ENCODE measurements at regions not wholly inside any gene's neighbourhood (a gene's known extent, or its start where the extent isn't known, plus 50 kb on each side); places are given as distances from the start of the nearest gene placed in this dataset.

DNA sequence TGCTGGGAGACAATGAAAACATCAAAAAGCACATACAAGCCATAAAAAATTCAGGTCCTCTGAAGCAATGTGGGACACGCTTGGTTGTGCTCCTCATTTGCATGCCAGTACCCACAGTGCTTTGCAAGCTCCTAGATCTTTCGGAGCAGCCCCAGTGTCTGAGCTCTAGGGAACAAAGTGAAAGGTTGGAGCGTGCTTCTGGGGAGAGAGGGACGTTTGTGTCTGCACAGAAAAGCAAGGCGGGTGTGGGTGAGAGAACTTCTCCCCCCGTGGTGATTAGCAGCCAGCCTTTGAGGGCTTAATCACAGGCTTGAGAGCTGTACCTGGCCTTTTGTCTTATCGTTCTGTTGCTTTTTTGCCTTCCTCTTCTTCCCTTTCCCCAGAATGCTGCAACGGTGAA lies 76.7 kb upstream of the HABP2 start:
- no peaks in the 10 kb centered on the region for H3K9me2 ChIP-seq (ENCODE audit: insufficient read depth)
- intact Hi-C loops (cut with micrococcal nuclease), result no loop called here
- H4K20me1 ChIP-seq (ENCODE audit: insufficient read depth), result no peaks in the 10 kb centered on the region
- CTCF ChIA-PET, result interaction anchor here (0.6 to 1.1 kb wide), 3 partner anchors 21 to 91 kb away, joined by 3 to 4 read pairs (median 3); no protein-coding TSS in a partner anchor
- H3K79me2 ChIP-seq (ENCODE audit: insufficient read depth, low read length), result no peaks in the 10 kb centered on the region
- no TSS peak for BruUV-seq (replicated peaks)
- no peaks in the 10 kb centered on the region for H3K4me1 ChIP-seq (ENCODE audit: control insufficient read depth in 1 of 2, insufficient read depth in 2 of 2, low read length in 2 of 2)
- peaks cover 19 to 26% of the 10 kb centered on the region in 2 experiments; a peak in 3 of 4 replicates for H3K9me3 ChIP-seq (ENCODE audit: control insufficient read depth in 1 of 2, insufficient read depth in 1 of 2, low read depth in 1 of 2, low read length in 2 of 2)
- DNase-seq (ENCODE audit: low read depth, low spot score) (no peak), ATAC-seq (no peak)
- no peak overlapping the region for H3K9ac ChIP-seq (ENCODE audit: low read length)
- POLR2A ChIA-PET, result no interaction called here
- H3K27me3 ChIP-seq (ENCODE audit: insufficient read depth, low read length), result no peaks in the 10 kb centered on the region
- no peak for TF ChIP-seq YY1 (IDR thresholded peaks at IDR 0.05; ENCODE audit: extremely low read depth, insufficient replicate concordance, low read depth, low read length)
- TF ChIP-seq ZFX (IDR thresholded peaks at IDR 0.05), result no peak
- TF ChIP-seq EGR1 (IDR thresholded peaks at IDR 0.05; ENCODE audit: low read depth), result no peak
- no peak for TF ChIP-seq SP1 (IDR thresholded peaks at IDR 0.05; ENCODE audit: low read depth)
- TF ChIP-seq CBX3 (IDR thresholded peaks at IDR 0.05; ENCODE audit: low read depth), result no peak
- TF ChIP-seq POLR2A (IDR thresholded peaks at IDR 0.05; ENCODE audit: borderline replicate concordance, extremely low read depth, insufficient read depth, insufficient read length), result no peak
- TF ChIP-seq RAD21 (IDR thresholded peaks at IDR 0.05; ENCODE audit: low read depth), result no peak
- TF ChIP-seq ELF1 (IDR thresholded peaks at IDR 0.05; ENCODE audit: borderline replicate concordance, low read depth), result no peak
- TF ChIP-seq SRF (IDR thresholded peaks at IDR 0.05; ENCODE audit: low read depth), result no peak
- TF ChIP-seq, protein P1, sequence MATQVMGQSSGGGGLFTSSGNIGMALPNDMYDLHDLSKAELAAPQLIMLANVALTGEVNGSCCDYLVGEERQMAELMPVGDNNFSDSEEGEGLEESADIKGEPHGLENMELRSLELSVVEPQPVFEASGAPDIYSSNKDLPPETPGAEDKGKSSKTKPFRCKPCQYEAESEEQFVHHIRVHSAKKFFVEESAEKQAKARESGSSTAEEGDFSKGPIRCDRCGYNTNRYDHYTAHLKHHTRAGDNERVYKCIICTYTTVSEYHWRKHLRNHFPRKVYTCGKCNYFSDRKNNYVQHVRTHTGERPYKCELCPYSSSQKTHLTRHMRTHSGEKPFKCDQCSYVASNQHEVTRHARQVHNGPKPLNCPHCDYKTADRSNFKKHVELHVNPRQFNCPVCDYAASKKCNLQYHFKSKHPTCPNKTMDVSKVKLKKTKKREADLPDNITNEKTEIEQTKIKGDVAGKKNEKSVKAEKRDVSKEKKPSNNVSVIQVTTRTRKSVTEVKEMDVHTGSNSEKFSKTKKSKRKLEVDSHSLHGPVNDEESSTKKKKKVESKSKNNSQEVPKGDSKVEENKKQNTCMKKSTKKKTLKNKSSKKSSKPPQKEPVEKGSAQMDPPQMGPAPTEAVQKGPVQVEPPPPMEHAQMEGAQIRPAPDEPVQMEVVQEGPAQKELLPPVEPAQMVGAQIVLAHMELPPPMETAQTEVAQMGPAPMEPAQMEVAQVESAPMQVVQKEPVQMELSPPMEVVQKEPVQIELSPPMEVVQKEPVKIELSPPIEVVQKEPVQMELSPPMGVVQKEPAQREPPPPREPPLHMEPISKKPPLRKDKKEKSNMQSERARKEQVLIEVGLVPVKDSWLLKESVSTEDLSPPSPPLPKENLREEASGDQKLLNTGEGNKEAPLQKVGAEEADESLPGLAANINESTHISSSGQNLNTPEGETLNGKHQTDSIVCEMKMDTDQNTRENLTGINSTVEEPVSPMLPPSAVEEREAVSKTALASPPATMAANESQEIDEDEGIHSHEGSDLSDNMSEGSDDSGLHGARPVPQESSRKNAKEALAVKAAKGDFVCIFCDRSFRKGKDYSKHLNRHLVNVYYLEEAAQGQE (IDR thresholded peaks at IDR 0.05; ENCODE audit: low read depth), result no peak
- TF ChIP-seq CEBPB (IDR thresholded peaks at IDR 0.05; ENCODE audit: low read depth), result no peak
- TF ChIP-seq POLR2AphosphoS5 (IDR thresholded peaks at IDR 0.05; ENCODE audit: low read depth, low read length), result no peak
- TF ChIP-seq TCF7L2 (IDR thresholded peaks at IDR 0.05; ENCODE audit: borderline replicate concordance, extremely low read depth, insufficient read depth, insufficient read length), result no peak
- TF ChIP-seq EZH2 (IDR thresholded peaks at IDR 0.05), result no peak
- no peak for TF ChIP-seq CTCF (IDR thresholded peaks at IDR 0.05 in 2 of 3, conservative IDR thresholded peaks at IDR 0.05 in 1 of 3; ENCODE audit: borderline replicate concordance in 1 of 3, insufficient read depth in 1 of 3, low read depth in 2 of 3, low read length in 2 of 3)
- no peak for TF ChIP-seq ZNF274 (IDR thresholded peaks at IDR 0.05; ENCODE audit: low read depth, low read length)
- no peak for TF ChIP-seq JUND (IDR thresholded peaks at IDR 0.05)
- no peak for TF ChIP-seq EZH2phosphoT487 (IDR thresholded peaks at IDR 0.05; ENCODE audit: borderline replicate concordance)
- H3K4me3 ChIP-seq (replicated peaks in 1 of 2; ENCODE audit: low read depth in 1 of 2, low read length in 2 of 2), result no peak overlapping the region
- H2AFZ ChIP-seq (ENCODE audit: low read depth, low read length, poor library complexity, severe bottlenecking), result no peak overlapping the region
- H3K27ac ChIP-seq (ENCODE audit: low read depth, low read length), result no peak overlapping the region
- H3K4me2 ChIP-seq (ENCODE audit: low read length), result no peak overlapping the region
- H3K36me3 ChIP-seq (ENCODE audit: control insufficient read depth in 1 of 2, insufficient read depth in 2 of 2, low read length in 2 of 2), result no peaks in the 10 kb centered on the region
- RAD21 ChIA-PET (ENCODE audit: low non-redundant PET in 1 of 2, low total read pairs in 2 of 2, uncharacterized antibody in 2 of 2, unreplicated experiment in 2 of 2), result no interaction called here
